CD4-positive, alpha-beta memory T cell (primary cell): ENCODE measurements at regions not wholly inside any gene's neighbourhood (a gene's known extent, or its start where the extent isn't known, plus 50 kb on each side); places are given as distances from the start of the nearest gene placed in this dataset.

Source experiments
- CTCF ChIA-PET: fragments of 350-600 bp; sonication (Branson Sonifier 250); formaldehyde crosslinking; loops from one replicate; lab custom pipeline; 2021; ENCODE audit warnings: inconsistent platforms; ENCODE audit not compliant: partially characterized antibody; lab: Charles Lee
- POLR2A ChIA-PET: fragments of 350-600 bp; sonication (Branson Sonifier 250); formaldehyde crosslinking; loops from one replicate; lab custom pipeline; 2021; ENCODE audit not compliant: partially characterized antibody; lab: Charles Lee
- DNase-seq, 5 donors: peaks; one replicate each; pipeline versions ENCODE4 v3.0.0 to v3.0.0-alpha.2; 2020 to 2022; ENCODE audit warnings: mixed read lengths in 1 of 5
- H3K27ac ChIP-seq: one replicate; pipeline ENCODE4 v1.7.0; 2013; ENCODE audit warnings: low read depth, low read length
- H3K27me3 ChIP-seq: 2 replicates; pipeline ENCODE4 v1.7.0; 2013; ENCODE audit warnings: mild to moderate bottlenecking, low read length, moderate library complexity; ENCODE audit not compliant: insufficient read depth
- H3K36me3 ChIP-seq: 2 replicates; pipeline ENCODE4 v1.7.0; 2013; ENCODE audit warnings: mild to moderate bottlenecking, low read length, moderate library complexity; ENCODE audit not compliant: insufficient read depth
- H3K4me1 ChIP-seq: 2 replicates; pipeline ENCODE4 v1.7.0; 2013; ENCODE audit warnings: mild to moderate bottlenecking, low read length, moderate library complexity; ENCODE audit not compliant: insufficient read depth
- H3K4me3 ChIP-seq, 2 donors: one replicate each; pipeline ENCODE4 v1.7.0; 2013; ENCODE audit warnings: low read length in 2 of 2, mild to moderate bottlenecking in 1 of 2
- H3K9me3 ChIP-seq, 2 donors: one replicate each; pipeline ENCODE4 v1.7.0; 2013; ENCODE audit warnings: low read length in 2 of 2, control low read depth in 1 of 2; ENCODE audit not compliant: control insufficient read depth in 1 of 2
- H3K27ac Mint-ChIP-seq, 7 donors: one replicate each; pipeline ENCODE4 v1.8.0; 2020 to 2021; ENCODE audit warnings: mixed read lengths in 7 of 7, mild to moderate bottlenecking in 6 of 7, inconsistent platforms in 3 of 7, moderate library complexity in 3 of 7
- H3K27me3 Mint-ChIP-seq, 2 donors: one replicate each; pipeline ENCODE4 v1.8.0; 2020 to 2021; ENCODE audit warnings: mixed read lengths in 2 of 2
- H3K36me3 Mint-ChIP-seq, 2 donors: one replicate each; pipeline ENCODE4 v1.8.0; 2020 to 2021; ENCODE audit warnings: mixed read lengths in 2 of 2, inconsistent platforms in 1 of 2, mild to moderate bottlenecking in 1 of 2
- H3K4me1 Mint-ChIP-seq, 4 donors: one replicate each; pipeline ENCODE4 v1.8.0; 2020 to 2021; ENCODE audit warnings: mixed read lengths in 4 of 4, mild to moderate bottlenecking in 1 of 4
- H3K4me3 Mint-ChIP-seq, 8 donors: one replicate each; pipeline ENCODE4 v1.8.0; 2020 to 2021; ENCODE audit warnings: mixed read lengths in 8 of 8, mild to moderate bottlenecking in 7 of 8, moderate library complexity in 6 of 8, inconsistent platforms in 3 of 8
- H3K9me3 Mint-ChIP-seq, 8 donors: one replicate each; pipeline ENCODE4 v1.8.0; 2020 to 2021; ENCODE audit warnings: mixed read lengths in 8 of 8, mild to moderate bottlenecking in 5 of 8, inconsistent platforms in 3 of 8, moderate library complexity in 1 of 8
- intact Hi-C: fragments of 100-400 bp; cut with micrococcal nuclease; formaldehyde crosslinking; loops from one replicate; pipeline ENCODE4 v1.15.1; 2023

- intact Hi-C loops: no loop called here
- no peaks in the 10 kb centered on the region for H3K4me1 ChIP-seq
- DNase-seq: no peak
- POLR2A ChIA-PET: no interaction called here
- no peaks in the 10 kb centered on the region for H3K27me3 Mint-ChIP-seq
- no peaks in the 10 kb centered on the region for H3K27me3 ChIP-seq
- H3K36me3 ChIP-seq: no peaks in the 10 kb centered on the region
- H3K27ac Mint-ChIP-seq: no peak overlapping the region
- CTCF ChIA-PET: no interaction called here
- H3K4me3 Mint-ChIP-seq: no peak overlapping the region
- no peaks in the 10 kb centered on the region for H3K4me1 Mint-ChIP-seq
- H3K9me3 ChIP-seq: no peaks in the 10 kb centered on the region
- H3K36me3 Mint-ChIP-seq: no peaks in the 10 kb centered on the region
- no peak overlapping the region for H3K4me3 ChIP-seq
- peaks cover 0 to 4% (median 0%) of the 10 kb centered on the region in 8 donors for H3K9me3 Mint-ChIP-seq
- H3K27ac ChIP-seq: no peak overlapping the region
These were observed 60.3 kb upstream of the RIPPLY2 start for GRCh38 chr6:83792846-83793245.

GRCh38 chr6:83781506-83781905 is 71.7 kb upstream of the RIPPLY2 start:
- POLR2A ChIA-PET: no interaction called here
- H3K27ac Mint-ChIP-seq: no peak overlapping the region
- H3K27ac ChIP-seq: no peak overlapping the region
- peaks cover 0 to 2% (median 0%) of the 10 kb centered on the region in 8 donors for H3K9me3 Mint-ChIP-seq
- H3K4me3 Mint-ChIP-seq: no peak overlapping the region
- no peaks in the 10 kb centered on the region for H3K9me3 ChIP-seq
- H3K36me3 Mint-ChIP-seq: no peaks in the 10 kb centered on the region
- H3K4me3 ChIP-seq: no peak overlapping the region
- intact Hi-C loops: no loop called here
- H3K36me3 ChIP-seq: no peaks in the 10 kb centered on the region
- H3K27me3 Mint-ChIP-seq: peaks cover 0 to 1% of the 10 kb centered on the region in 2 donors
- H3K4me1 ChIP-seq: no peaks in the 10 kb centered on the region
- CTCF ChIA-PET: no interaction called here
- H3K4me1 Mint-ChIP-seq: no peaks in the 10 kb centered on the region
- no peak for DNase-seq
- no peaks in the 10 kb centered on the region for H3K27me3 ChIP-seq

- H3K9me3 Mint-ChIP-seq: peaks cover 5 to 24% (median 14%) of the 10 kb centered on the region in 8 donors
- no peak for DNase-seq
- CTCF ChIA-PET: no interaction called here
- H3K4me3 Mint-ChIP-seq: no peak overlapping the region
- no peak overlapping the region for H3K27ac Mint-ChIP-seq
- Histone ChIP-seq H3K36me3 (no peaks in the 10 kb centered on the region), H3K4me1 (no peaks in the 10 kb centered on the region), H3K27ac (no peak overlapping the region), H3K4me3 (no peak overlapping the region), H3K9me3 (no peaks in the 10 kb centered on the region), H3K27me3 (no peaks in the 10 kb centered on the region)
- H3K36me3 Mint-ChIP-seq: no peaks in the 10 kb centered on the region
- peaks cover 0 to 5% of the 10 kb centered on the region in 2 donors for H3K27me3 Mint-ChIP-seq
- intact Hi-C loops: no loop called here
- POLR2A ChIA-PET: no interaction called here
- H3K4me1 Mint-ChIP-seq: no peaks in the 10 kb centered on the region
These were observed 62.0 kb upstream of the SNAP91 start for GRCh38 chr6:83770910-83771309.

GRCh38 chr6:83769413-83769812 is 60.5 kb upstream of the SNAP91 start:
- CTCF ChIA-PET: interaction anchor here (0.7 kb wide), 1 partner anchor 18 kb away, joined by 3 read pairs; no protein-coding TSS in a partner anchor
- POLR2A ChIA-PET: no interaction called here

GRCh38 chr6:83767033-83767432 is 58.1 kb upstream of the SNAP91 start:
- Histone ChIP-seq H3K4me3 (no peak overlapping the region), H3K9me3 (no peaks in the 10 kb centered on the region), H3K27ac (no peak overlapping the region), H3K27me3 (no peaks in the 10 kb centered on the region), H3K4me1 (no peaks in the 10 kb centered on the region), H3K36me3 (no peaks in the 10 kb centered on the region)
- intact Hi-C loops: no loop called here
- H3K27ac Mint-ChIP-seq: no peak overlapping the region
- no peaks in the 10 kb centered on the region for H3K36me3 Mint-ChIP-seq
- POLR2A ChIA-PET: no interaction called here
- peaks cover 0 to 7% (median under 1%) of the 10 kb centered on the region in 8 donors for H3K9me3 Mint-ChIP-seq
- H3K4me1 Mint-ChIP-seq: no peaks in the 10 kb centered on the region
- no peak for DNase-seq
- H3K27me3 Mint-ChIP-seq: peaks cover 0 to 4% of the 10 kb centered on the region in 2 donors
- CTCF ChIA-PET: no interaction called here
- no peak overlapping the region for H3K4me3 Mint-ChIP-seq

More at GRCh38 chr6:83769413-83769812, 60.5 kb upstream of the SNAP91 start:
- intact Hi-C loops: no loop called here
- H3K27me3 ChIP-seq: no peaks in the 10 kb centered on the region
- no peak overlapping the region for H3K27ac Mint-ChIP-seq
- no peaks in the 10 kb centered on the region for H3K4me1 Mint-ChIP-seq
- no peaks in the 10 kb centered on the region for H3K4me1 ChIP-seq
- no peak overlapping the region for H3K27ac ChIP-seq
- H3K4me3 ChIP-seq: no peak overlapping the region
- H3K9me3 Mint-ChIP-seq: peaks cover 5 to 19% (median 13%) of the 10 kb centered on the region in 8 donors
- no peaks in the 10 kb centered on the region for H3K9me3 ChIP-seq
- H3K4me3 Mint-ChIP-seq: no peak overlapping the region
- H3K27me3 Mint-ChIP-seq: peaks cover 0 to 5% of the 10 kb centered on the region in 2 donors
- no peaks in the 10 kb centered on the region for H3K36me3 Mint-ChIP-seq
- H3K36me3 ChIP-seq: no peaks in the 10 kb centered on the region
- DNase-seq: no peak
